Testis (tissue), 2 donors: ENCODE measurements at regions not wholly inside any gene's neighbourhood (a gene's known extent, or its start where the extent isn't known, plus 50 kb on each side); places are given as distances from the start of the nearest gene placed in this dataset.

Source experiments
- CTCF ChIP-seq, 3 experiments: fragments of 450-650 bp in 2 of 3; fragments of 200-600 bp in 1 of 3; sonication (generic) in 1 of 3; IDR thresholded peaks; one replicate each; pipeline ENCODE4 v1.5.1; 2016 to 2019; ENCODE audit warnings: antibody characterized with exemption in 3 of 3, mild to moderate bottlenecking in 2 of 3, moderate library complexity in 1 of 3
- POLR2A ChIP-seq: fragments of 450-650 bp; IDR thresholded peaks from one replicate; pipeline ENCODE4 v1.6.1; 2017; ENCODE audit warnings: antibody characterized with exemption, mild to moderate bottlenecking, moderate library complexity

- TF ChIP-seq CTCF (IDR thresholded peaks at IDR 0.05) (no peak), POLR2A (no peak)
Measured at GRCh38 chr3:194220901-194221326, 85.0 kb downstream of the HES1 start.
